ENCODE measurements at regions not wholly inside any gene's neighbourhood (a gene's known extent, or its start where the extent isn't known, plus 50 kb on each side); places are given as distances from the start of the nearest gene placed in this dataset.

GRCh38 chr3:59526999-59527398 lies 477.2 kb upstream of the CFAP20DC start:
- no peak for TF ChIP-seq REST (IDR thresholded peaks at IDR 0.05; ENCODE audit: insufficient replicate concordance, low read depth)
- TF ChIP-seq, protein P1, sequence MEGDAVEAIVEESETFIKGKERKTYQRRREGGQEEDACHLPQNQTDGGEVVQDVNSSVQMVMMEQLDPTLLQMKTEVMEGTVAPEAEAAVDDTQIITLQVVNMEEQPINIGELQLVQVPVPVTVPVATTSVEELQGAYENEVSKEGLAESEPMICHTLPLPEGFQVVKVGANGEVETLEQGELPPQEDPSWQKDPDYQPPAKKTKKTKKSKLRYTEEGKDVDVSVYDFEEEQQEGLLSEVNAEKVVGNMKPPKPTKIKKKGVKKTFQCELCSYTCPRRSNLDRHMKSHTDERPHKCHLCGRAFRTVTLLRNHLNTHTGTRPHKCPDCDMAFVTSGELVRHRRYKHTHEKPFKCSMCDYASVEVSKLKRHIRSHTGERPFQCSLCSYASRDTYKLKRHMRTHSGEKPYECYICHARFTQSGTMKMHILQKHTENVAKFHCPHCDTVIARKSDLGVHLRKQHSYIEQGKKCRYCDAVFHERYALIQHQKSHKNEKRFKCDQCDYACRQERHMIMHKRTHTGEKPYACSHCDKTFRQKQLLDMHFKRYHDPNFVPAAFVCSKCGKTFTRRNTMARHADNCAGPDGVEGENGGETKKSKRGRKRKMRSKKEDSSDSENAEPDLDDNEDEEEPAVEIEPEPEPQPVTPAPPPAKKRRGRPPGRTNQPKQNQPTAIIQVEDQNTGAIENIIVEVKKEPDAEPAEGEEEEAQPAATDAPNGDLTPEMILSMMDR (IDR thresholded peaks at IDR 0.05; ENCODE audit: insufficient read depth, low read length): no peak
- TF ChIP-seq POLR2AphosphoS5 (IDR thresholded peaks at IDR 0.05; ENCODE audit: low read depth): no peak
- TF ChIP-seq GABPA (IDR thresholded peaks at IDR 0.05; ENCODE audit: low read depth): no peak
- TF ChIP-seq SPI1 (IDR thresholded peaks at IDR 0.05; ENCODE audit: borderline replicate concordance, low read depth): no peak
- DNase-seq (ENCODE audit: low read depth in 1 of 2, low spot score in 1 of 2): no peak
- H3K27ac ChIP-seq (replicated peaks): no peak overlapping the region
- H3K4me3 ChIP-seq (replicated peaks; ENCODE audit: insufficient read depth, low read length): no peak overlapping the region
- H3K27me3 ChIP-seq (ENCODE audit: insufficient read depth, poor library complexity, severe bottlenecking): no peaks in the 10 kb centered on the region

DNA sequence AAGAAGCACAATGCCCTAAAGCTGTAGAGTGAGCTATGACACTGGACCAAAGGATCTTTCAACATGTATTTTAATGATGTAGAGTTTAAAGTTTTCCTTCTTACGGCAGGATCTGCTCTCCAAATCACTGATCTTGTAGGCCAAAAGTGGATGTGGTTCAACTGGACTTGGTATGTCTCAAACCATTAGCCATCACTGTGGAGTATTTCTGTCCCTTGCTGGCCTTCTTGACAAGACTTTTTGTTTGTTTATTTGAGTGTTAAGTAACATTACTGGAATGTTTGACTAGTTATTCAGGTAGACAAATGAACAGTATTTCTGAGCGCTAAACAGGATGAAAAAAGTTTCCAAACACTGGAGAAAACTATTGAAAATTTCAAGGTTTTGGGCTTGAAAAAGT lies 472.7 kb upstream of the CFAP20DC start:
- no peak for DNase-seq (ENCODE audit: low read depth in 1 of 2, low spot score in 1 of 2)
- TF ChIP-seq GABPA (IDR thresholded peaks at IDR 0.05; ENCODE audit: low read depth) (no peak), SPI1 (IDR thresholded peaks at IDR 0.05; ENCODE audit: borderline replicate concordance, low read depth) (no peak), REST (IDR thresholded peaks at IDR 0.05; ENCODE audit: insufficient replicate concordance, low read depth) (no peak), POLR2AphosphoS5 (IDR thresholded peaks at IDR 0.05; ENCODE audit: low read depth) (no peak)
- TF ChIP-seq, protein P1 (IDR thresholded peaks at IDR 0.05; ENCODE audit: insufficient read depth, low read length): no peak
- H3K27ac ChIP-seq (replicated peaks): no peak overlapping the region
- no peaks in the 10 kb centered on the region for H3K27me3 ChIP-seq (ENCODE audit: insufficient read depth, poor library complexity, severe bottlenecking)
- no peak overlapping the region for H3K4me3 ChIP-seq (replicated peaks; ENCODE audit: insufficient read depth, low read length)

DNA sequence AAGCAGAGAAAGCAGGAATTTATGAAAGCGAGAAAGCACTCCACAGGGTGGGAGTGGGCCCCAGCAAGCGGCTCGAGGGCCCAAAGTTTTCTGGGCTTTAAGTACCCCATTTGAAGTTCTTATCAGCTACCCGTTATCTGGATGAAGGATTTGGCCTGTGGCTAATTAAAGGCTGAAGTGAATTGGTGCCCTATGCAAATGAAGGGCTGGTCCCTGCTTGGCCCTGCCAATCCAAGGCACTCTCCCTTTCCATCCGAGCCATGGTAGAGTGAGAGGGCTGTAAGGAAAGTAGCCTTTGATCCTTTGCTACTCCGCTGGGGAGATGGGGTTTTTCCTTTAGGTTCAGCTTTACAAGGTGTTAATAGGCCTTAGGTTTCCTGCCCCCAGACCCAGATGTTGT lies 469.3 kb upstream of the CFAP20DC start:
- Histone ChIP-seq H3K27me3 (ENCODE audit: insufficient read depth, poor library complexity, severe bottlenecking) (peaks cover 2% of the 10 kb centered on the region), H3K27ac (replicated peaks) (no peak overlapping the region), H3K4me3 (replicated peaks; ENCODE audit: insufficient read depth, low read length) (no peak overlapping the region)
- TF ChIP-seq POLR2AphosphoS5 (IDR thresholded peaks at IDR 0.05; ENCODE audit: low read depth): no peak
- TF ChIP-seq SPI1 (IDR thresholded peaks at IDR 0.05; ENCODE audit: borderline replicate concordance, low read depth): no peak
- no peak for TF ChIP-seq REST (IDR thresholded peaks at IDR 0.05; ENCODE audit: insufficient replicate concordance, low read depth)
- no peak for TF ChIP-seq GABPA (IDR thresholded peaks at IDR 0.05; ENCODE audit: low read depth)
- TF ChIP-seq, protein P1 (IDR thresholded peaks at IDR 0.05; ENCODE audit: insufficient read depth, low read length): no peak
- DNase-seq (ENCODE audit: low read depth in 1 of 2, low spot score in 1 of 2): no peak

Data from HL-60 (cell line).